Caco-2 (cell line): ENCODE measurements at regions not wholly inside any gene's neighbourhood (a gene's known extent, or its start where the extent isn't known, plus 50 kb on each side); places are given as distances from the start of the nearest gene placed in this dataset.

Experiments
- BruUV-seq: library from RNA; stranded (reverse); fragments of 400-500 nt; replicated peaks from 2 replicates; lab custom pipeline; 2021; lab: Mats Ljungman, UMichigan
- CTCF ChIA-PET: fragments of 300-600 bp; sonication (Branson Sonifier 250); formaldehyde crosslinking; loops from one replicate; lab custom pipeline; 2022; ENCODE audit warnings: antibody characterized with exemption; lab: Charles Lee
- POLR2A ChIA-PET: fragments of 300-600 bp; sonication (Branson Sonifier 250); formaldehyde crosslinking; loops from one replicate; lab custom pipeline; 2022; ENCODE audit warnings: antibody characterized with exemption; lab: Charles Lee
- DNase-seq, 2 experiments: peaks; one replicate each; pipeline versions ENCODE4 v3.0.0 to v3.0.0-alpha.2; 2020 to 2022
- H3K27me3 ChIP-seq: replicated peaks from 2 replicates; pipeline ENCODE4 v1.6.0; 2011; ENCODE audit warnings: low read length; ENCODE audit not compliant: control insufficient read depth, insufficient read depth
- H3K36me3 ChIP-seq: 2 replicates; pipeline ENCODE4 v1.5.1; 2011; ENCODE audit warnings: low read length; ENCODE audit not compliant: control insufficient read depth, insufficient read depth
- H3K4me1 ChIP-seq: fragments of 250-450 bp; sonication (Bioruptor Pico); 2 replicates; pipeline ENCODE4 v1.5.1; 2020; ENCODE audit warnings: mild to moderate bottlenecking
- H3K4me3 ChIP-seq: 2 replicates; pipeline ENCODE4 v1.5.1; 2011; ENCODE audit warnings: low read depth, mild to moderate bottlenecking, control low read depth, low read length
- H3K9me3 ChIP-seq: fragments of 250-450 bp; sonication (Bioruptor Pico); 2 replicates; pipeline ENCODE4 v1.5.1; 2020; ENCODE audit warnings: mild to moderate bottlenecking, moderate library complexity
- H3K27ac Mint-ChIP-seq: one replicate; pipeline ENCODE4 v1.8.0; 2022; ENCODE audit warnings: mixed read lengths; ENCODE audit not compliant: unreplicated experiment
- H3K27me3 Mint-ChIP-seq: one replicate; pipeline ENCODE4 v1.8.0; 2022; ENCODE audit warnings: mixed read lengths; ENCODE audit not compliant: insufficient read depth, unreplicated experiment
- H3K36me3 Mint-ChIP-seq: one replicate; pipeline ENCODE4 v1.8.0; 2022; ENCODE audit warnings: mild to moderate bottlenecking, mixed read lengths; ENCODE audit not compliant: insufficient read depth, unreplicated experiment
- H3K4me1 Mint-ChIP-seq: one replicate; pipeline ENCODE4 v1.8.0; 2022; ENCODE audit warnings: low read depth, mixed read lengths; ENCODE audit not compliant: unreplicated experiment
- H3K4me3 Mint-ChIP-seq: one replicate; pipeline ENCODE4 v1.8.0; 2022; ENCODE audit warnings: mild to moderate bottlenecking, moderate library complexity, mixed read lengths; ENCODE audit not compliant: unreplicated experiment
- H3K9me3 Mint-ChIP-seq: one replicate; pipeline ENCODE4 v1.8.0; 2022; ENCODE audit warnings: mixed read lengths; ENCODE audit not compliant: unreplicated experiment
- intact Hi-C: fragments of 100-400 bp; cut with micrococcal nuclease; formaldehyde crosslinking; loops from one replicate; pipeline ENCODE4 v1.10.0; 2022; ENCODE audit not compliant: unreplicated experiment
- TF ChIP-seq, protein P1 (sequence below), 2 experiments: fragments of 200-600 bp in 1 of 2; IDR thresholded peaks; 1 replicate in 1 of 2; 2 replicates in 1 of 2; pipeline versions ENCODE4 v1.5.1 to v1.8.0; 2011 to 2022; ENCODE audit warnings: antibody characterized with exemption in 1 of 2, control low read depth in 1 of 2, inconsistent platforms in 1 of 2, low read depth in 1 of 2, low read length in 1 of 2, mild to moderate bottlenecking in 1 of 2, moderate library complexity in 1 of 2; ENCODE audit not compliant: insufficient read depth in 1 of 2, severe bottlenecking in 1 of 2, unreplicated experiment in 1 of 2

GRCh38 chr7:50937727-50938126 is 155.0 kb upstream of the GRB10 start:
- Histone ChIP-seq H3K4me1 (no peaks in the 10 kb centered on the region), H3K9me3 (peaks cover 8% of the 10 kb centered on the region), H3K36me3 (no peaks in the 10 kb centered on the region), H3K27me3 (no peaks in the 10 kb centered on the region), H3K4me3 (no peak overlapping the region)
- Mint-ChIP-seq H3K36me3 (no peaks in the 10 kb centered on the region), H3K4me3 (no peak overlapping the region), H3K4me1 (peaks cover 10% of the 10 kb centered on the region), H3K9me3 (peaks cover 20% of the 10 kb centered on the region), H3K27ac (no peak overlapping the region), H3K27me3 (peaks cover 4% of the 10 kb centered on the region)
- ChIA-PET CTCF (no interaction called here), POLR2A (no interaction called here)
- TF ChIP-seq, protein P1, sequence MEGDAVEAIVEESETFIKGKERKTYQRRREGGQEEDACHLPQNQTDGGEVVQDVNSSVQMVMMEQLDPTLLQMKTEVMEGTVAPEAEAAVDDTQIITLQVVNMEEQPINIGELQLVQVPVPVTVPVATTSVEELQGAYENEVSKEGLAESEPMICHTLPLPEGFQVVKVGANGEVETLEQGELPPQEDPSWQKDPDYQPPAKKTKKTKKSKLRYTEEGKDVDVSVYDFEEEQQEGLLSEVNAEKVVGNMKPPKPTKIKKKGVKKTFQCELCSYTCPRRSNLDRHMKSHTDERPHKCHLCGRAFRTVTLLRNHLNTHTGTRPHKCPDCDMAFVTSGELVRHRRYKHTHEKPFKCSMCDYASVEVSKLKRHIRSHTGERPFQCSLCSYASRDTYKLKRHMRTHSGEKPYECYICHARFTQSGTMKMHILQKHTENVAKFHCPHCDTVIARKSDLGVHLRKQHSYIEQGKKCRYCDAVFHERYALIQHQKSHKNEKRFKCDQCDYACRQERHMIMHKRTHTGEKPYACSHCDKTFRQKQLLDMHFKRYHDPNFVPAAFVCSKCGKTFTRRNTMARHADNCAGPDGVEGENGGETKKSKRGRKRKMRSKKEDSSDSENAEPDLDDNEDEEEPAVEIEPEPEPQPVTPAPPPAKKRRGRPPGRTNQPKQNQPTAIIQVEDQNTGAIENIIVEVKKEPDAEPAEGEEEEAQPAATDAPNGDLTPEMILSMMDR (IDR thresholded peaks at IDR 0.05; ENCODE audit: insufficient read depth in 1 of 2, low read depth in 1 of 2, low read length in 1 of 2, severe bottlenecking in 1 of 2, unreplicated experiment in 1 of 2): no peak
- no peak for DNase-seq
- intact Hi-C loops: no loop called here
- no TSS peak for BruUV-seq

DNA sequence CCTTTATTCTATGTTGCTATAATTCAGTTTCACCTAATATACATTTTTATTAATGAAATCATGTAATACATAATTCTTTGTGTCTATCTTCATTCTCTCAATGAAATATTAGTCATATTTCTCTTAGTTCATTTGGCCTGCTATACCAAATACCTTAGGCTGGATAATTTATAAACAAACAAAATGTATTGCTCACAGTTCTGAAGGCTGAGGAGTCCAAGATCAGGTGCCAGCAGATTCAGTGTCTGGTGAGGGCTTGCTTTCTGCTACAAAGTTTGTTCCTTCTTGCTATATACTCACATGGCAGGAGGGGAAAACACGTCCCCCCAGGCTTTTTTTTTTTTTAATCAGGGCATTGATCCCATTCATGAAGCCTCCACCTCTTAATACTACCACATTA is 143.4 kb upstream of the GRB10 start:
- no peak for DNase-seq
- Mint-ChIP-seq H3K36me3 (no peaks in the 10 kb centered on the region), H3K4me3 (no peak overlapping the region), H3K4me1 (no peaks in the 10 kb centered on the region), H3K27me3 (no peaks in the 10 kb centered on the region), H3K9me3 (no peaks in the 10 kb centered on the region), H3K27ac (no peak overlapping the region)
- no TSS peak for BruUV-seq
- ChIA-PET POLR2A (no interaction called here), CTCF (no interaction called here)
- Histone ChIP-seq H3K4me3 (no peak overlapping the region), H3K36me3 (no peaks in the 10 kb centered on the region), H3K4me1 (no peaks in the 10 kb centered on the region), H3K27me3 (no peaks in the 10 kb centered on the region), H3K9me3 (no peaks in the 10 kb centered on the region)
- intact Hi-C loops: no loop called here
- TF ChIP-seq, protein P1 (IDR thresholded peaks at IDR 0.05; ENCODE audit: insufficient read depth in 1 of 2, low read depth in 1 of 2, low read length in 1 of 2, severe bottlenecking in 1 of 2, unreplicated experiment in 1 of 2): no peak

DNA sequence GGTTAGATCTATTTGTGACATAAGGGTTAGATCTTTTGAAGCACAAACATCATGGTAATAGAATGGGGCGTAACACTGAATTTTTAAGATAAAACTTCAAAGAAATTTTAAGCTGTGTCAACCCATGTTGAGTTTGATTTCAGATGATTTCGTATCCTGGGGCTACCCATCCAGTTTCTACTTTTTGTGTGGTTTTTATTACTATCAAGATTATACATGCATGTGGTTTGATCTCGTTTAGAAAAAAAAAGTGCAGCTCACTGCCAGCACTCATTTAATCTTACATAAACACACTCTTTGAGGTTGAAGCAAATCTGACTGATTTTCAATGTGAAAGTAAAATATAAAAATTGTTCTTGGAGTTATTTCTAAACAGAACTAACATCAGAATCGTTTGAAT is 140.8 kb upstream of the GRB10 start:
- Mint-ChIP-seq H3K9me3 (no peaks in the 10 kb centered on the region), H3K27me3 (no peaks in the 10 kb centered on the region), H3K36me3 (no peaks in the 10 kb centered on the region), H3K4me3 (no peak overlapping the region), H3K27ac (no peak overlapping the region), H3K4me1 (no peaks in the 10 kb centered on the region)
- no peaks in the 10 kb centered on the region for H3K9me3 ChIP-seq
- ChIA-PET CTCF (no interaction called here), POLR2A (no interaction called here)
- H3K4me1 ChIP-seq: no peaks in the 10 kb centered on the region
- H3K4me3 ChIP-seq: no peak overlapping the region
- peak in 1 of 2 experiments; percentile 9 for DNase-seq
- no peaks in the 10 kb centered on the region for H3K27me3 ChIP-seq
- intact Hi-C loops: no loop called here
- TF ChIP-seq, protein P1 (IDR thresholded peaks at IDR 0.05; ENCODE audit: insufficient read depth in 1 of 2, low read depth in 1 of 2, low read length in 1 of 2, severe bottlenecking in 1 of 2, unreplicated experiment in 1 of 2): no peak
- BruUV-seq: no TSS peak
- no peaks in the 10 kb centered on the region for H3K36me3 ChIP-seq
